Panc1 (cell line): ENCODE measurements at regions not wholly inside any gene's neighbourhood (a gene's known extent, or its start where the extent isn't known, plus 50 kb on each side); places are given as distances from the start of the nearest gene placed in this dataset.

ENCODE experiments used
- ATAC-seq: fragments of 200-7000 bp; cut with Tn5 transposase; 2 replicates; pipeline ENCODE4 v1.9.1; 2020; ENCODE audit warnings: mild to moderate bottlenecking, moderate library complexity
- BruUV-seq: library from RNA; stranded (reverse); fragments of 400-500 nt; replicated peaks from 2 replicates; lab custom pipeline; 2021; lab: Mats Ljungman, UMichigan
- CTCF ChIA-PET: fragments of 300-600 bp; sonication (Branson Sonifier 250); formaldehyde crosslinking; loops from one replicate; lab custom pipeline; 2022; ENCODE audit warnings: antibody characterized with exemption; lab: Charles Lee
- POLR2A ChIA-PET: fragments of 300-600 bp; sonication (Branson Sonifier 250); formaldehyde crosslinking; loops from one replicate; lab custom pipeline; 2022; ENCODE audit warnings: antibody characterized with exemption; lab: Charles Lee
- DNase-seq: peaks from one replicate; pipeline ENCODE4 v3.0.0-alpha.2; 2010; ENCODE audit warnings: low read depth, low spot score
- H3K27ac ChIP-seq: 2 replicates; pipeline ENCODE4 v1.5.1; 2011; ENCODE audit warnings: mild to moderate bottlenecking, low read length, inconsistent platforms
- H3K27me3 ChIP-seq: fragments of 200-500 bp; sonication (Bioruptor generic); 2 replicates; pipeline ENCODE4 v1.6.0; 2014; ENCODE audit warnings: low read length, inconsistent platforms; ENCODE audit not compliant: control insufficient read depth, insufficient read depth
- H3K36me3 ChIP-seq: fragments of 200-500 bp; sonication (Bioruptor generic); 2 replicates; pipeline ENCODE4 v1.5.1; 2014; ENCODE audit warnings: inconsistent platforms, mild to moderate bottlenecking, low read length, moderate library complexity; ENCODE audit not compliant: control insufficient read depth, insufficient read depth
- H3K4me1 ChIP-seq: 2 replicates; pipeline ENCODE4 v1.5.1; 2011; ENCODE audit warnings: inconsistent platforms, mild to moderate bottlenecking, low read length, moderate library complexity; ENCODE audit not compliant: control insufficient read depth, insufficient read depth
- H3K4me3 ChIP-seq, 2 experiments: 2 replicates each; pipeline ENCODE4 v1.5.1; 2011 to 2012; ENCODE audit warnings: low read depth in 2 of 2, low read length in 2 of 2, mild to moderate bottlenecking in 2 of 2, inconsistent platforms in 1 of 2, moderate library complexity in 1 of 2
- H3K9me3 ChIP-seq: fragments of 200-500 bp; sonication (Bioruptor generic); 2 replicates; pipeline ENCODE4 v1.5.1; 2014; ENCODE audit warnings: low read depth, mild to moderate bottlenecking, inconsistent platforms, low read length, moderate library complexity; ENCODE audit not compliant: control insufficient read depth, insufficient read depth
- POLR2AphosphoS5 ChIP-seq: IDR thresholded peaks from 2 replicates; pipeline ENCODE4 v1.6.1; 2012; ENCODE audit warnings: mild to moderate bottlenecking, low read depth, low read length, moderate library complexity
- SIN3A ChIP-seq: IDR thresholded peaks from 2 replicates; pipeline ENCODE4 v1.6.1; 2012; ENCODE audit warnings: low read depth, mild to moderate bottlenecking, low read length, moderate library complexity, borderline replicate concordance; ENCODE audit not compliant: insufficient read depth
- TCF7L2 ChIP-seq: IDR thresholded peaks from 2 replicates; pipeline ENCODE4 v1.6.1; 2011; ENCODE audit warnings: mild to moderate bottlenecking, low read depth, low read length, inconsistent platforms
- in situ Hi-C: cut with HindIII; loops from 2 replicates; pipeline ENCODE4 v1.10.0; 2016; ENCODE audit warnings: low sequenced_read_pairs, low pct_unique_long_range_greater_than_20kb
- intact Hi-C: fragments of 100-400 bp; cut with micrococcal nuclease; formaldehyde crosslinking; loops from one replicate; pipeline ENCODE4 v1.10.0; 2022; ENCODE audit not compliant: unreplicated experiment
- TF ChIP-seq, protein P1 (sequence below), 2 experiments: IDR thresholded peaks; 2 replicates each; pipeline ENCODE4 v1.6.1; 2011 to 2012; ENCODE audit warnings: low read depth in 2 of 2, control low read depth in 1 of 2, low read length in 1 of 2, mild to moderate bottlenecking in 1 of 2, moderate library complexity in 1 of 2; ENCODE audit not compliant: insufficient read depth in 1 of 2
- TF ChIP-seq, protein P2 (sequence below): fragments of 450-650 bp; IDR thresholded peaks from 2 replicates; pipeline ENCODE4 v1.5.1; 2017; ENCODE audit warnings: mild to moderate bottlenecking

DNA sequence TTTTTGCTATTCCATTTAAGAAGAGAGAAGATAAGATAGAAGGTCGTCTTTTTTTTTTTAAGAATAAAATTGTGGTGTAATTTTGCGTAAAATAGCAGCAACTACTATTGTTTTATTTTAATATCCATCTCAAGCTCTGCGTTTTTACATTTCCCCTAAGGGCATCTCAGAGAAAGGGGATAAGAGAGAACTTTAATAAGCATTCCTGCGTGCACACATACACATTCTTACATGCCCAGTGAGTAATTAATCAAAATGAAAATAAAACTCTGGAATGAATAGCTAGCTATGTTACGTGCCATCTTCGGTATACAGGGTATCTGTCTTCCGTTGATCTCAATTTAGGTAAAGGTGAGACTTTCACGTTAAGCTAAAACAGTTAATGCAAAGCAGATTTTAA, 200.3 kb upstream of the TENM3 start:
- no peaks in the 10 kb centered on the region for H3K36me3 ChIP-seq
- intact Hi-C loops (no loop called here), in situ Hi-C loops (no loop called here)
- H3K9me3 ChIP-seq, result no peaks in the 10 kb centered on the region
- H3K4me1 ChIP-seq, result no peaks in the 10 kb centered on the region
- no TSS peak for BruUV-seq
- DNase-seq (no peak), ATAC-seq (no peak)
- ChIA-PET CTCF (no interaction called here), POLR2A (no interaction called here)
- TF ChIP-seq SIN3A (no peak), POLR2AphosphoS5 (no peak), TCF7L2 (no peak)
- TF ChIP-seq, protein P1, sequence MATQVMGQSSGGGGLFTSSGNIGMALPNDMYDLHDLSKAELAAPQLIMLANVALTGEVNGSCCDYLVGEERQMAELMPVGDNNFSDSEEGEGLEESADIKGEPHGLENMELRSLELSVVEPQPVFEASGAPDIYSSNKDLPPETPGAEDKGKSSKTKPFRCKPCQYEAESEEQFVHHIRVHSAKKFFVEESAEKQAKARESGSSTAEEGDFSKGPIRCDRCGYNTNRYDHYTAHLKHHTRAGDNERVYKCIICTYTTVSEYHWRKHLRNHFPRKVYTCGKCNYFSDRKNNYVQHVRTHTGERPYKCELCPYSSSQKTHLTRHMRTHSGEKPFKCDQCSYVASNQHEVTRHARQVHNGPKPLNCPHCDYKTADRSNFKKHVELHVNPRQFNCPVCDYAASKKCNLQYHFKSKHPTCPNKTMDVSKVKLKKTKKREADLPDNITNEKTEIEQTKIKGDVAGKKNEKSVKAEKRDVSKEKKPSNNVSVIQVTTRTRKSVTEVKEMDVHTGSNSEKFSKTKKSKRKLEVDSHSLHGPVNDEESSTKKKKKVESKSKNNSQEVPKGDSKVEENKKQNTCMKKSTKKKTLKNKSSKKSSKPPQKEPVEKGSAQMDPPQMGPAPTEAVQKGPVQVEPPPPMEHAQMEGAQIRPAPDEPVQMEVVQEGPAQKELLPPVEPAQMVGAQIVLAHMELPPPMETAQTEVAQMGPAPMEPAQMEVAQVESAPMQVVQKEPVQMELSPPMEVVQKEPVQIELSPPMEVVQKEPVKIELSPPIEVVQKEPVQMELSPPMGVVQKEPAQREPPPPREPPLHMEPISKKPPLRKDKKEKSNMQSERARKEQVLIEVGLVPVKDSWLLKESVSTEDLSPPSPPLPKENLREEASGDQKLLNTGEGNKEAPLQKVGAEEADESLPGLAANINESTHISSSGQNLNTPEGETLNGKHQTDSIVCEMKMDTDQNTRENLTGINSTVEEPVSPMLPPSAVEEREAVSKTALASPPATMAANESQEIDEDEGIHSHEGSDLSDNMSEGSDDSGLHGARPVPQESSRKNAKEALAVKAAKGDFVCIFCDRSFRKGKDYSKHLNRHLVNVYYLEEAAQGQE (IDR thresholded peaks at IDR 0.05; ENCODE audit: insufficient read depth in 1 of 2, low read depth in 2 of 2, low read length in 1 of 2), result no peak
- TF ChIP-seq, protein P2, sequence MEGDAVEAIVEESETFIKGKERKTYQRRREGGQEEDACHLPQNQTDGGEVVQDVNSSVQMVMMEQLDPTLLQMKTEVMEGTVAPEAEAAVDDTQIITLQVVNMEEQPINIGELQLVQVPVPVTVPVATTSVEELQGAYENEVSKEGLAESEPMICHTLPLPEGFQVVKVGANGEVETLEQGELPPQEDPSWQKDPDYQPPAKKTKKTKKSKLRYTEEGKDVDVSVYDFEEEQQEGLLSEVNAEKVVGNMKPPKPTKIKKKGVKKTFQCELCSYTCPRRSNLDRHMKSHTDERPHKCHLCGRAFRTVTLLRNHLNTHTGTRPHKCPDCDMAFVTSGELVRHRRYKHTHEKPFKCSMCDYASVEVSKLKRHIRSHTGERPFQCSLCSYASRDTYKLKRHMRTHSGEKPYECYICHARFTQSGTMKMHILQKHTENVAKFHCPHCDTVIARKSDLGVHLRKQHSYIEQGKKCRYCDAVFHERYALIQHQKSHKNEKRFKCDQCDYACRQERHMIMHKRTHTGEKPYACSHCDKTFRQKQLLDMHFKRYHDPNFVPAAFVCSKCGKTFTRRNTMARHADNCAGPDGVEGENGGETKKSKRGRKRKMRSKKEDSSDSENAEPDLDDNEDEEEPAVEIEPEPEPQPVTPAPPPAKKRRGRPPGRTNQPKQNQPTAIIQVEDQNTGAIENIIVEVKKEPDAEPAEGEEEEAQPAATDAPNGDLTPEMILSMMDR, result no peak
- no peak overlapping the region for H3K27ac ChIP-seq
- H3K4me3 ChIP-seq, result no peak overlapping the region
- H3K27me3 ChIP-seq, result no peaks in the 10 kb centered on the region

DNA sequence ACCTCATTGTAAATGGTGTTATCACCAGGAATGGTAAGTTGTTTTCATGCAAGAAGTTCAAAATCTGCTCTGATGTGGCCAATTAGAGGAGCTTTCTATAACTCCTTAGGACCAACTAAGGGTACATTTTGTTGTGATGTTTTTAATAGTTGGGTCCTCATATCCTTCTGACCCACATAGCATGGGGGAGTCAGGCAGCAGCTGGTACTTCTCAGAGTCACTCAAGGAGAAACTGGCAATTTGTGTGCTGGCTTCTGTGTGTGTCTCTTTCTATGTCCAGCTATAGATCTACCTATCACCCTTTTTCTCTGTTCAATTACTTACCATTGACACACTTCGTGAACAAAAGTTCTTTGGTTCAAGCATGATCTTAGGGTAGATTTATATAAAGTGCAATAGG, 194.3 kb upstream of the TENM3 start:
- ChIA-PET POLR2A (no interaction called here), CTCF (no interaction called here)
- ATAC-seq, result no peak
- no peak for DNase-seq
- Histone ChIP-seq H3K9me3 (no peaks in the 10 kb centered on the region), H3K36me3 (no peaks in the 10 kb centered on the region), H3K27me3 (no peaks in the 10 kb centered on the region), H3K4me1 (no peaks in the 10 kb centered on the region), H3K4me3 (no peak overlapping the region), H3K27ac (no peak overlapping the region)
- no peak for TF ChIP-seq POLR2AphosphoS5
- no peak for TF ChIP-seq SIN3A
- TF ChIP-seq, protein P2, result no peak
- no peak for TF ChIP-seq TCF7L2
- no TSS peak for BruUV-seq
- in situ Hi-C loops (no loop called here), intact Hi-C loops (no loop called here)
